ENCODE measurements at regions not wholly inside any gene's neighbourhood (a gene's known extent, or its start where the extent isn't known, plus 50 kb on each side); places are given as distances from the start of the nearest gene placed in this dataset.

- 72% methylated on average over 17 of the region's 17 CpGs for WGBS (ENCODE audit: insufficient coverage)
- TF ChIP-seq CTCF (IDR thresholded peaks at IDR 0.05): no peak
- no peak overlapping the region for H3K27ac ChIP-seq (ENCODE audit: low read length)
- no peaks in the 10 kb centered on the region for H3K27me3 ChIP-seq (ENCODE audit: control insufficient read depth, insufficient read depth, low read length)
- H3K4me3 ChIP-seq (ENCODE audit: low read length): no peak overlapping the region
- H3K4me1 ChIP-seq (ENCODE audit: control insufficient read depth, insufficient read depth, low read length): no peaks in the 10 kb centered on the region
- H3K36me3 ChIP-seq (ENCODE audit: control insufficient read depth, insufficient read depth, low read length): no peaks in the 10 kb centered on the region
- Mint-ChIP-seq H3K4me3 (no peak overlapping the region), H3K36me3 (no peaks in the 10 kb centered on the region), H3K27me3 (ENCODE audit: low read depth in 2 of 2) (peaks cover 0 to 16% of the 10 kb centered on the region in 2 donors), H3K4me1 (peaks cover 4 to 17% of the 10 kb centered on the region in 2 donors), H3K9me3 (no peaks in the 10 kb centered on the region), H3K27ac (peak overlapping the region in 1 of 2 donors; percentile 66)
- DNase-seq: no peak
- no peak for ATAC-seq
- no peaks in the 10 kb centered on the region for H3K9me3 ChIP-seq (ENCODE audit: control insufficient read depth, insufficient read depth, low read length)
- intact Hi-C loops (cut with micrococcal nuclease): no loop called here
Measured at GRCh38 chr22:48842583-48842945, 985.1 kb downstream of the BRD1 start.

GRCh38 chr22:48841881-48842582 is 985.6 kb downstream of the BRD1 start:
- Histone ChIP-seq H3K27me3 (ENCODE audit: control insufficient read depth, insufficient read depth, low read length) (no peaks in the 10 kb centered on the region), H3K4me1 (ENCODE audit: control insufficient read depth, insufficient read depth, low read length) (no peaks in the 10 kb centered on the region), H3K27ac (ENCODE audit: low read length) (no peak overlapping the region), H3K9me3 (ENCODE audit: control insufficient read depth, insufficient read depth, low read length) (no peaks in the 10 kb centered on the region), H3K4me3 (ENCODE audit: low read length) (no peak overlapping the region), H3K36me3 (ENCODE audit: control insufficient read depth, insufficient read depth, low read length) (no peaks in the 10 kb centered on the region)
- Mint-ChIP-seq H3K4me3 (no peak overlapping the region), H3K9me3 (peaks cover 0 to 4% of the 10 kb centered on the region in 2 donors), H3K36me3 (no peaks in the 10 kb centered on the region), H3K27me3 (ENCODE audit: low read depth in 2 of 2) (peaks cover 0 to 16% of the 10 kb centered on the region in 2 donors), H3K4me1 (peaks cover 4 to 17% of the 10 kb centered on the region in 2 donors), H3K27ac (no peak overlapping the region)
- DNase-seq: no peak
- WGBS (ENCODE audit: insufficient coverage): 80% methylated on average over 22 of the region's 22 CpGs
- intact Hi-C loops (cut with micrococcal nuclease): no loop called here
- no peak for TF ChIP-seq CTCF (IDR thresholded peaks at IDR 0.05)
- ATAC-seq: no peak

- Histone ChIP-seq H3K9me3 (ENCODE audit: control insufficient read depth, insufficient read depth, low read length) (no peaks in the 10 kb centered on the region), H3K27me3 (ENCODE audit: control insufficient read depth, insufficient read depth, low read length) (no peaks in the 10 kb centered on the region), H3K4me3 (ENCODE audit: low read length) (no peak overlapping the region), H3K27ac (ENCODE audit: low read length) (no peak overlapping the region), H3K4me1 (ENCODE audit: control insufficient read depth, insufficient read depth, low read length) (no peaks in the 10 kb centered on the region), H3K36me3 (ENCODE audit: control insufficient read depth, insufficient read depth, low read length) (no peaks in the 10 kb centered on the region)
- ATAC-seq (no peak), DNase-seq (no peak)
- Mint-ChIP-seq H3K27me3 (ENCODE audit: low read depth in 2 of 2) (peaks cover 0 to 11% of the 10 kb centered on the region in 2 donors), H3K4me1 (peaks cover 4 to 17% of the 10 kb centered on the region in 2 donors), H3K36me3 (no peaks in the 10 kb centered on the region), H3K27ac (no peak overlapping the region), H3K9me3 (peaks cover 0 to 4% of the 10 kb centered on the region in 2 donors), H3K4me3 (no peak overlapping the region)
- no peak for TF ChIP-seq CTCF (IDR thresholded peaks at IDR 0.05)
- intact Hi-C loops (cut with micrococcal nuclease): no loop called here
- WGBS (ENCODE audit: insufficient coverage): 85% methylated on average over 15 of the region's 16 CpGs
Measured at GRCh38 chr22:48840112-48840949, 987.3 kb downstream of the BRD1 start.
